GM12892 (cell line): ENCODE measurements at regions not wholly inside any gene's neighbourhood (a gene's known extent, or its start where the extent isn't known, plus 50 kb on each side); places are given as distances from the start of the nearest gene placed in this dataset.
"Not testable (repeated sequence)": the region's sequence is repeated elsewhere in the genome, so short reads cannot be mapped to it uniquely, and the experiment has no call there.

Source experiments
- DNase-seq: peaks from one replicate; pipeline ENCODE4 v3.0.0; 2011; ENCODE audit not compliant: insufficient read length
- FAIRE-seq: peaks from 2 replicates; lab custom pipeline; 2011; peaks lifted over from hg19 to GRCh38; lab: Jason Lieb, UNC
- POLR2A ChIP-seq: IDR thresholded peaks from 2 replicates; pipeline ENCODE4 v1.6.1; 2011; ENCODE audit warnings: low read depth, low read length, control low read depth
- POLR2AphosphoS5 ChIP-seq: IDR thresholded peaks from 2 replicates; pipeline ENCODE4 v1.6.1; 2011; ENCODE audit warnings: low read depth, low read length, control low read depth
- TAF1 ChIP-seq: IDR thresholded peaks from 2 replicates; pipeline ENCODE4 v1.6.1; 2011; ENCODE audit warnings: low read depth, mild to moderate bottlenecking, control low read depth, low read length, borderline replicate concordance

GRCh38 chr3:137820366-137820765 lies 56.3 kb downstream of the SOX14 start:
- TF ChIP-seq TAF1 (no peak), POLR2AphosphoS5 (no peak), POLR2A (no peak)
- FAIRE-seq (no peak), DNase-seq (no peak)

GRCh38 chr3:137835096-137835495 lies 71.0 kb downstream of the SOX14 start:
- no peak for TF ChIP-seq TAF1
- no peak for TF ChIP-seq POLR2AphosphoS5
- TF ChIP-seq POLR2A, result no peak
- FAIRE-seq (no peak), DNase-seq (no peak)

GRCh38 chr3:137845194-137845593 lies 81.1 kb downstream of the SOX14 start:
- TF ChIP-seq POLR2A, result no peak
- no peak for TF ChIP-seq POLR2AphosphoS5
- TF ChIP-seq TAF1, result no peak
- no peak for DNase-seq
- no peak for FAIRE-seq

GRCh38 chr3:137845666-137846065 lies 81.6 kb downstream of the SOX14 start:
- DNase-seq, result no peak
- FAIRE-seq, result no peak
- no peak for TF ChIP-seq POLR2AphosphoS5
- TF ChIP-seq TAF1, result no peak
- TF ChIP-seq POLR2A, result no peak

- no peak for FAIRE-seq
Observed at GRCh38 chr3:137852391-137852830, 88.3 kb downstream of the SOX14 start.

GRCh38 chr3:137854533-137855261 lies 90.6 kb downstream of the SOX14 start:
- TF ChIP-seq POLR2A (no peak), POLR2AphosphoS5 (no peak), TAF1 (no peak)
- DNase-seq (no peak), FAIRE-seq (no peak)

More at GRCh38 chr3:137852391-137852830, 88.3 kb downstream of the SOX14 start:
- TF ChIP-seq TAF1 (no peak), POLR2AphosphoS5 (no peak), POLR2A (no peak)
- no peak for DNase-seq

- TF ChIP-seq TAF1 (no peak), POLR2A (no peak), POLR2AphosphoS5 (no peak)
- FAIRE-seq, result no peak
- no peak for DNase-seq
Observed at GRCh38 chr3:137866001-137866400, 101.9 kb downstream of the SOX14 start.

- FAIRE-seq (no peak), DNase-seq (no peak)
- TF ChIP-seq TAF1 (no peak), POLR2A (no peak), POLR2AphosphoS5 (no peak)
Observed at GRCh38 chr3:137866933-137867332, 102.8 kb downstream of the SOX14 start.

GRCh38 chr3:137867611-137868010 lies 103.5 kb downstream of the SOX14 start:
- no peak for TF ChIP-seq POLR2AphosphoS5
- no peak for TF ChIP-seq POLR2A
- TF ChIP-seq TAF1, result no peak
- no peak for FAIRE-seq
- DNase-seq, result no peak

- FAIRE-seq (no peak), DNase-seq (no peak)
- no peak for TF ChIP-seq POLR2AphosphoS5
- no peak for TF ChIP-seq TAF1
- no peak for TF ChIP-seq POLR2A
Observed at GRCh38 chr3:137869022-137869421, 104.9 kb downstream of the SOX14 start.

- not testable (repeated sequence) for DNase-seq, FAIRE-seq
Observed at GRCh38 chr3:137872589-137872988, 108.5 kb downstream of the SOX14 start.

- not testable (repeated sequence) for DNase-seq, FAIRE-seq
Observed at GRCh38 chr3:137896842-137897241, 113.1 kb upstream of the CLDN18 start.
